DND-41 (cell line): ENCODE measurements at regions not wholly inside any gene's neighbourhood (a gene's known extent, or its start where the extent isn't known, plus 50 kb on each side); places are given as distances from the start of the nearest gene placed in this dataset.

Experiments used
- EZH2 ChIP-seq: IDR thresholded peaks from 3 replicates; pipeline ENCODE4 v1.6.1; 2012; ENCODE audit warnings: borderline replicate concordance, low read depth, mild to moderate bottlenecking, moderate library complexity, low read length, inconsistent platforms; ENCODE audit not compliant: severe bottlenecking
- TF ChIP-seq, protein P1 (sequence below): IDR thresholded peaks from 2 replicates; pipeline ENCODE4 v1.5.1; 2012; ENCODE audit warnings: borderline replicate concordance, low read length, moderate library complexity, mild to moderate bottlenecking; ENCODE audit not compliant: poor library complexity, severe bottlenecking; ENCODE audit errors: extremely low read depth

DNA sequence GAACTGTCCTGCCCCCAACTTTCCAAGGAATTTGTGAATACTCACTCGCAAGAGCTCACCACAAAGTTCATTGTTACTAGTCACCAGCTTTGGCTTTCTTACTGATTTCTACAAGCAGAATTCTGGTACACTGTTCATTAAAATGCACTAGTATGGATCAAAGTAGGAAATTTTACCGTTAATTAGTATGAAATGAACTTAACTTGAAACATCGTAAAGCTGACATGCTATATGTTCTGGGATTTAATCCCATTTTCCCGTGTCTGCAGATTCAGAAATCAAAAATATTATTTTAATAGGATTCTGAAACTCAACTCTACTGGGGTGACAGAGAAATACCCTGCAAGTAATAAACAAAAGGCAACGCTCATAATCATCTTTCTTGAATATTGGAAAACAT is 399.3 kb downstream of the DOK5 start:
- TF ChIP-seq, protein P1, sequence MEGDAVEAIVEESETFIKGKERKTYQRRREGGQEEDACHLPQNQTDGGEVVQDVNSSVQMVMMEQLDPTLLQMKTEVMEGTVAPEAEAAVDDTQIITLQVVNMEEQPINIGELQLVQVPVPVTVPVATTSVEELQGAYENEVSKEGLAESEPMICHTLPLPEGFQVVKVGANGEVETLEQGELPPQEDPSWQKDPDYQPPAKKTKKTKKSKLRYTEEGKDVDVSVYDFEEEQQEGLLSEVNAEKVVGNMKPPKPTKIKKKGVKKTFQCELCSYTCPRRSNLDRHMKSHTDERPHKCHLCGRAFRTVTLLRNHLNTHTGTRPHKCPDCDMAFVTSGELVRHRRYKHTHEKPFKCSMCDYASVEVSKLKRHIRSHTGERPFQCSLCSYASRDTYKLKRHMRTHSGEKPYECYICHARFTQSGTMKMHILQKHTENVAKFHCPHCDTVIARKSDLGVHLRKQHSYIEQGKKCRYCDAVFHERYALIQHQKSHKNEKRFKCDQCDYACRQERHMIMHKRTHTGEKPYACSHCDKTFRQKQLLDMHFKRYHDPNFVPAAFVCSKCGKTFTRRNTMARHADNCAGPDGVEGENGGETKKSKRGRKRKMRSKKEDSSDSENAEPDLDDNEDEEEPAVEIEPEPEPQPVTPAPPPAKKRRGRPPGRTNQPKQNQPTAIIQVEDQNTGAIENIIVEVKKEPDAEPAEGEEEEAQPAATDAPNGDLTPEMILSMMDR = no peak
- TF ChIP-seq EZH2 = no peak
